HK-2 (cell line): ENCODE measurements at regions not wholly inside any gene's neighbourhood (a gene's known extent, or its start where the extent isn't known, plus 50 kb on each side); places are given as distances from the start of the nearest gene placed in this dataset.
"Not testable (repeated sequence)": the region's sequence is repeated elsewhere in the genome, so short reads cannot be mapped to it uniquely, and the experiment has no call there.

Experiments used
- DNase-seq: peaks from one replicate; pipeline ENCODE4 v3.0.0-alpha.2; 2018; ENCODE audit not compliant: unreplicated experiment

- DNase-seq, result no peak
These were observed 106.8 kb downstream of the MDH1 start for GRCh38 chr2:63695583-63695982.

GRCh38 chr2:63696496-63696895 lies 107.7 kb downstream of the MDH1 start:
- no peak for DNase-seq

GRCh38 chr2:63697160-63697559 lies 108.4 kb downstream of the MDH1 start:
- no peak for DNase-seq

- peak; percentile 59 for DNase-seq
These were observed 110.2 kb downstream of the MDH1 start for GRCh38 chr2:63698786-63699548.

- no peak for DNase-seq
These were observed 110.7 kb downstream of the MDH1 start for GRCh38 chr2:63699549-63699839.

GRCh38 chr2:63700271-63700670 lies 111.5 kb downstream of the MDH1 start:
- no peak for DNase-seq

GRCh38 chr2:63701406-63701805 lies 112.6 kb downstream of the MDH1 start:
- DNase-seq, result no peak

- DNase-seq, result not testable (repeated sequence)
These were observed 117.3 kb downstream of the MDH1 start for GRCh38 chr2:63706084-63706483.

- DNase-seq, result no peak
These were observed 122.0 kb downstream of the MDH1 start for GRCh38 chr2:63710732-63711131.

GRCh38 chr2:63712748-63713147 lies 124.0 kb downstream of the MDH1 start:
- no peak for DNase-seq

GRCh38 chr2:63716146-63716545 lies 125.5 kb upstream of the UGP2 start:
- no peak for DNase-seq

GRCh38 chr2:63719052-63719451 lies 122.6 kb upstream of the UGP2 start:
- DNase-seq, result no peak

GRCh38 chr2:63721082-63721424 lies 120.6 kb upstream of the UGP2 start:
- no peak for DNase-seq

GRCh38 chr2:63722284-63722683 lies 119.4 kb upstream of the UGP2 start:
- DNase-seq, result not testable (repeated sequence)

- no peak for DNase-seq
These were observed 118.0 kb upstream of the UGP2 start for GRCh38 chr2:63723709-63724108.

- not testable (repeated sequence) for DNase-seq
These were observed 116.5 kb upstream of the UGP2 start for GRCh38 chr2:63725212-63725611.

GRCh38 chr2:63729362-63729761 lies 112.3 kb upstream of the UGP2 start:
- DNase-seq, result no peak

GRCh38 chr2:63729831-63730230 lies 111.9 kb upstream of the UGP2 start:
- no peak for DNase-seq

GRCh38 chr2:63734510-63734909 lies 107.2 kb upstream of the UGP2 start:
- DNase-seq, result no peak

GRCh38 chr2:63735263-63735662 lies 106.4 kb upstream of the UGP2 start:
- DNase-seq, result no peak

- no peak for DNase-seq
These were observed 105.8 kb upstream of the UGP2 start for GRCh38 chr2:63735931-63736330.

GRCh38 chr2:63736354-63736753 lies 105.3 kb upstream of the UGP2 start:
- no peak for DNase-seq

GRCh38 chr2:63737081-63737751 lies 104.5 kb upstream of the UGP2 start:
- no peak for DNase-seq

- no peak for DNase-seq
These were observed 103.7 kb upstream of the UGP2 start for GRCh38 chr2:63738019-63738418.
